ENCODE measurements at regions not wholly inside any gene's neighbourhood (a gene's known extent, or its start where the extent isn't known, plus 50 kb on each side); places are given as distances from the start of the nearest gene placed in this dataset.

GRCh38 chr7:118372530-118372929, 148.0 kb downstream of the ANKRD7 start:
- no peak for DNase-seq (ENCODE audit: low spot score)
- H3K4me2 ChIP-seq = no peak overlapping the region
- Mint-ChIP-seq H3K27me3 (ENCODE audit: insufficient read depth, low read depth, poor library complexity) (no peaks in the 10 kb centered on the region), H3K9me3 (no peaks in the 10 kb centered on the region), H3K4me3 (no peak overlapping the region), H3K27ac (no peak overlapping the region; the same call in 1 of the 2 replicates), H3K4me1 (no peaks in the 10 kb centered on the region), H3K36me3 (ENCODE audit: low read depth) (no peaks in the 10 kb centered on the region)
- no peak overlapping the region for H3K27ac ChIP-seq (ENCODE audit: low read depth)
- no peak overlapping the region for H3K4me3 ChIP-seq
- no peaks in the 10 kb centered on the region for H3K4me1 ChIP-seq (ENCODE audit: insufficient read depth)
- H3F3A ChIP-seq (replicated peaks; ENCODE audit: low read depth) = no peaks in the 10 kb centered on the region
- H3K36me3 ChIP-seq (ENCODE audit: insufficient read depth) = no peaks in the 10 kb centered on the region
- no peak for ATAC-seq
- H3K79me2 ChIP-seq (replicated peaks; ENCODE audit: insufficient read depth) = no peaks in the 10 kb centered on the region
- no peaks in the 10 kb centered on the region for H3K27me3 ChIP-seq (ENCODE audit: insufficient read depth)
- no peak for TF ChIP-seq EZH2phosphoT487 (IDR thresholded peaks at IDR 0.05; ENCODE audit: unreplicated experiment)
- no peak for TF ChIP-seq ZNF331 (CRISPR knock-in tag; IDR thresholded peaks at IDR 0.05; ENCODE audit: low read depth)
- no peak for TF ChIP-seq ETS1 (IDR thresholded peaks at IDR 0.05)
- TF ChIP-seq JUNB (IDR thresholded peaks at IDR 0.05; ENCODE audit: unreplicated experiment) = no peak
- H4K20me1 ChIP-seq (replicated peaks; ENCODE audit: insufficient read depth) = no peaks in the 10 kb centered on the region
- H3K9me2 ChIP-seq (ENCODE audit: insufficient read depth) = 0 out of 2 replicates have a peak, but pooled peaks cover 3% of the 10 kb centered on the region
- H2AFZ ChIP-seq = no peak overlapping the region

- no peak overlapping the region for H3K4me3 Mint-ChIP-seq
- no peak for DNase-seq (ENCODE audit: low spot score)
- H3K4me1 Mint-ChIP-seq = peaks cover 6% of the 10 kb centered on the region; the same call in 2 of the 3 replicates
- no peak overlapping the region for H3K27ac ChIP-seq (ENCODE audit: low read depth)
- no peak overlapping the region for H2AFZ ChIP-seq
- H3K9me2 ChIP-seq (ENCODE audit: insufficient read depth) = no peaks in the 10 kb centered on the region
- H4K20me1 ChIP-seq (replicated peaks; ENCODE audit: insufficient read depth) = no peaks in the 10 kb centered on the region
- H3K9me3 Mint-ChIP-seq = 0 out of 3 replicates have a peak, but pooled peaks cover 2% of the 10 kb centered on the region
- H3K4me1 ChIP-seq (ENCODE audit: insufficient read depth) = no peaks in the 10 kb centered on the region
- H3K36me3 ChIP-seq (ENCODE audit: insufficient read depth) = no peaks in the 10 kb centered on the region
- no peak overlapping the region for H3K4me2 ChIP-seq
- no peaks in the 10 kb centered on the region for H3K79me2 ChIP-seq (replicated peaks; ENCODE audit: insufficient read depth)
- ATAC-seq = no peak
- H3K27me3 ChIP-seq (ENCODE audit: insufficient read depth) = no peaks in the 10 kb centered on the region
- H3K27me3 Mint-ChIP-seq (ENCODE audit: insufficient read depth, low read depth, poor library complexity) = no peaks in the 10 kb centered on the region
- no peak overlapping the region for H3K27ac Mint-ChIP-seq
- H3K36me3 Mint-ChIP-seq (ENCODE audit: low read depth) = no peaks in the 10 kb centered on the region
- H3K4me3 ChIP-seq = no peak overlapping the region
- H3F3A ChIP-seq (replicated peaks; ENCODE audit: low read depth) = no peaks in the 10 kb centered on the region
- TF ChIP-seq CTCF (conservative IDR thresholded peaks at IDR 0.05; ENCODE audit: low read depth in 2 of 2) (no peak), JUNB (IDR thresholded peaks at IDR 0.05; ENCODE audit: unreplicated experiment) (no peak), CREB1 (CRISPR knock-in tag; IDR thresholded peaks at IDR 0.05; ENCODE audit: low read depth) (no peak), ETS1 (IDR thresholded peaks at IDR 0.05) (no peak), POLR2AphosphoS5 (IDR thresholded peaks at IDR 0.05; ENCODE audit: low read depth) (no peak), EZH2phosphoT487 (IDR thresholded peaks at IDR 0.05; ENCODE audit: unreplicated experiment) (no peak), REST (IDR thresholded peaks at IDR 0.05; ENCODE audit: unreplicated experiment) (no peak), EZH2 (IDR thresholded peaks at IDR 0.05; ENCODE audit: low read depth, unreplicated experiment) (no peak), STAT1 (IDR thresholded peaks at IDR 0.05; ENCODE audit: unreplicated experiment) (no peak), ZNF114 (CRISPR knock-in tag; IDR thresholded peaks at IDR 0.05) (no peak), NANOG (IDR thresholded peaks at IDR 0.05; ENCODE audit: borderline replicate concordance) (no peak)
These were observed 165.1 kb downstream of the ANKRD7 start for GRCh38 chr7:118389629-118390028.

All from GM23338 (cell line).